OCI-LY7 (cell line): ENCODE measurements at regions not wholly inside any gene's neighbourhood (a gene's known extent, or its start where the extent isn't known, plus 50 kb on each side); places are given as distances from the start of the nearest gene placed in this dataset.

Experiments
- CTCF ChIP-seq: fragments of 200-600 bp; sonication (generic); conservative IDR thresholded peaks from 2 replicates; pipeline ENCODE4 v1.5.1; 2014; ENCODE audit warnings: mild to moderate bottlenecking, antibody characterized with exemption, low read length, moderate library complexity, mixed read lengths
- EZH2phosphoT487 ChIP-seq: fragments of 200-600 bp; sonication (generic); IDR thresholded peaks from 2 replicates; pipeline ENCODE4 v1.6.1; 2018; ENCODE audit warnings: low read depth, borderline replicate concordance, mild to moderate bottlenecking, mixed run types, antibody characterized with exemption, low read length, moderate library complexity, mixed read lengths

- no peak for TF ChIP-seq CTCF
- TF ChIP-seq EZH2phosphoT487 = no peak
Measured at GRCh38 chr6:143595251-143596036, 82.3 kb upstream of the PHACTR2 start.
